ENCODE measurements at regions not wholly inside any gene's neighbourhood (a gene's known extent, or its start where the extent isn't known, plus 50 kb on each side); places are given as distances from the start of the nearest gene placed in this dataset.
A peak's percentile ranks its signal among the peaks of the same experiment; 100 is the strongest.

GRCh38 chr20:19012676-19013075, 199.1 kb downstream of the SCP2D1 start:
- ATAC-seq (peak; percentile 72 to 94 (median 84)), DNase-seq (no peak)
- Histone ChIP-seq H3K4me1 (peaks cover 11% of the 10 kb centered on the region), H3K36me3 (ENCODE audit: insufficient read depth in 1 of 2, low read depth in 1 of 2) (no peaks in the 10 kb centered on the region), H3K4me3 (no peak overlapping the region), H3K9me3 (no peaks in the 10 kb centered on the region), H3K27ac (no peak overlapping the region), H3K27me3 (ENCODE audit: insufficient read depth in 3 of 3, low read length in 2 of 3) (no peaks in the 10 kb centered on the region)
- no peak for TF ChIP-seq CTCF (IDR thresholded peaks at IDR 0.05)
- intact Hi-C loops (cut with DNase I): loop anchor here in 1 of 2 donors (2.0 kb wide), 1 partner anchor 660 kb away; no protein-coding TSS in a partner anchor
- 34 to 43% (median 38%) methylated on average over 7 of the region's 7 CpGs for WGBS, 3 donors

- DNase-seq (no peak), ATAC-seq (no peak)
- no peak overlapping the region for H3K4me3 ChIP-seq
- no peaks in the 10 kb centered on the region for H3K27me3 ChIP-seq (ENCODE audit: insufficient read depth in 3 of 3, low read length in 2 of 3)
- 76 to 81% (median 78%) methylated on average over 2 of the region's 2 CpGs for WGBS, 3 donors
- no peaks in the 10 kb centered on the region for H3K36me3 ChIP-seq (ENCODE audit: insufficient read depth in 1 of 2, low read depth in 1 of 2)
- H3K9me3 ChIP-seq: no peaks in the 10 kb centered on the region
- no peak for TF ChIP-seq CTCF (IDR thresholded peaks at IDR 0.05)
- peaks cover 11% of the 10 kb centered on the region for H3K4me1 ChIP-seq
- H3K27ac ChIP-seq: no peak overlapping the region
- intact Hi-C loops (cut with DNase I): loop anchor here in 1 of 2 donors (2.0 kb wide), 1 partner anchor 659 kb away; no protein-coding TSS in a partner anchor
Measured at GRCh38 chr20:19013907-19014306, 198.5 kb upstream of the SLC24A3 start.

- ATAC-seq: peak in 3 of 4 donors; percentile 68 to 85 (median 80)
- Histone ChIP-seq H3K36me3 (ENCODE audit: insufficient read depth in 1 of 2, low read depth in 1 of 2) (no peaks in the 10 kb centered on the region), H3K4me1 (peaks cover 11% of the 10 kb centered on the region), H3K4me3 (no peak overlapping the region), H3K9me3 (no peaks in the 10 kb centered on the region), H3K27ac (no peak overlapping the region), H3K27me3 (ENCODE audit: insufficient read depth in 3 of 3, low read length in 2 of 3) (no peaks in the 10 kb centered on the region)
- no peak for TF ChIP-seq CTCF (IDR thresholded peaks at IDR 0.05)
- intact Hi-C loops (cut with DNase I): no loop called here
- WGBS, 3 donors: 21 to 40% (median 28%) methylated on average over 11 of the region's 11 CpGs
- DNase-seq: peak; percentile 50 to 71
Measured at GRCh38 chr20:19015351-19016139, 196.9 kb upstream of the SLC24A3 start.

- Histone ChIP-seq H3K4me1 (peaks cover 11% of the 10 kb centered on the region), H3K27me3 (ENCODE audit: insufficient read depth in 3 of 3, low read length in 2 of 3) (no peaks in the 10 kb centered on the region), H3K27ac (no peak overlapping the region), H3K9me3 (no peaks in the 10 kb centered on the region), H3K4me3 (no peak overlapping the region), H3K36me3 (ENCODE audit: insufficient read depth in 1 of 2, low read depth in 1 of 2) (no peaks in the 10 kb centered on the region)
- WGBS, 3 donors: 72 to 74% (median 74%) methylated on average over 7 of the region's 7 CpGs
- DNase-seq (no peak), ATAC-seq (no peak)
- intact Hi-C loops (cut with DNase I): no loop called here
- TF ChIP-seq CTCF (IDR thresholded peaks at IDR 0.05): no peak
Measured at GRCh38 chr20:19016140-19016497, 196.3 kb upstream of the SLC24A3 start.
